ENCODE measurements at regions not wholly inside any gene's neighbourhood (a gene's known extent, or its start where the extent isn't known, plus 50 kb on each side); places are given as distances from the start of the nearest gene placed in this dataset.
"Not testable (repeated sequence)": the region's sequence is repeated elsewhere in the genome, so short reads cannot be mapped to it uniquely, and the experiment has no call there.

DNA sequence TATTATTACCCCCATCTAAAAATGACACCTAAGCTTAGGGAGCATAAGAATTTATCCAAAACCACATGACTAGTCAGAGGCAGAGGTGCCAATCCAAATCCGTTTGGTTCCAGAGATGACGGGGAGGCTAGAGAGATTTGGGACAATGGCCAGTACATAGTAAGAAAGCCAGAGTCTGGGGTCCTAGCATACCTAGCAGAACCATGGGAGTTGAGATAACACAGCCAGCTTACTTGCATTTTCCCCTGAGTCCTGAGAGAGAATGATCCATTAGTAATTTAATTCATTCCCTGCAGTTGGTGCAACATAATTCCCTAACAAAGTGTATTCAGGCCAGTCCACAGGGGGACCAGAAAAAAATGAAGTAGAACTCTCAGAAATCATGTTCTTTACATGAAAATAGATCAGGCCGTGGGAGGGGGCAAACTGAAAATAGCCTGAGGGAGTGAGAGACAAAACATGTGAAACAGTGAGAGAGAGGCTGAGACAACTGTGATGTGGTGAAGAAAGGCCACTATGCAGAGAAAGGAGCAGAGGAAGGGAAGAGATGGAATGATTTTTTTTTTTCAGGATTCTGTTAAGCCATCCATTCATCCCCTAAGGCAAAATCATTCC, 243.3 kb downstream of the BRINP2 start:
- DNase-seq (ENCODE audit: low read depth) = no peak

- no peak for DNase-seq (ENCODE audit: low read depth)
Measured at GRCh38 chr1:177411381-177411780, 240.6 kb downstream of the BRINP2 start.

- DNase-seq (ENCODE audit: low read depth) = no peak
Measured at GRCh38 chr1:177410179-177410766, 239.5 kb downstream of the BRINP2 start.

DNA sequence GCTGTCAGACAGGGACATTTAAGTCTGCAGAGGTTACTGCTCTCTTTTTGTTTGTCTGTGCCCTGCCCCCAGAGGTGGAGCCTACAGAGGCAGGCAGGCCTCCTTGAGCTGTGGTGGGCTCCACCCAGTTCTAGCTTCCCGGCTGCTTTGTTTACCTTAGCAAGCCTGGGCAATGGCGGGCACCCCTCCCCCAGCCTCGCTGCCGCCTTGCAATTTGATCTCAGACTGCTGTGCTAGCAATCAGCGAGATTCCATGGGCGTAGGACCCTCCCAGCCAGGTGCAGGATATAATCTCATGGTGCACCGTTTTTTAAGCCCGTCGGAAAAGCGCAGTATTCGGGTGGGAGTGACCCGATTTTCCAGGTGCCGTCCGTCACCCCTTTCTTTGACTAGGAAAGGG, 235.6 kb downstream of the BRINP2 start:
- not testable (repeated sequence) for DNase-seq (ENCODE audit: low read depth)

- DNase-seq (ENCODE audit: low read depth) = no peak
Measured at GRCh38 chr1:177392336-177392735, 221.6 kb downstream of the BRINP2 start.

- no peak for DNase-seq (ENCODE audit: low read depth)
Measured at GRCh38 chr1:177385760-177386698, 215.3 kb downstream of the BRINP2 start.

- DNase-seq (ENCODE audit: low read depth) = no peak
Measured at GRCh38 chr1:177384461-177384860, 213.7 kb downstream of the BRINP2 start.

- DNase-seq (ENCODE audit: low read depth) = no peak
Measured at GRCh38 chr1:177383715-177384114, 213.0 kb downstream of the BRINP2 start.

- DNase-seq (ENCODE audit: low read depth) = no peak
Measured at GRCh38 chr1:177377866-177378265, 207.1 kb downstream of the BRINP2 start.

DNA sequence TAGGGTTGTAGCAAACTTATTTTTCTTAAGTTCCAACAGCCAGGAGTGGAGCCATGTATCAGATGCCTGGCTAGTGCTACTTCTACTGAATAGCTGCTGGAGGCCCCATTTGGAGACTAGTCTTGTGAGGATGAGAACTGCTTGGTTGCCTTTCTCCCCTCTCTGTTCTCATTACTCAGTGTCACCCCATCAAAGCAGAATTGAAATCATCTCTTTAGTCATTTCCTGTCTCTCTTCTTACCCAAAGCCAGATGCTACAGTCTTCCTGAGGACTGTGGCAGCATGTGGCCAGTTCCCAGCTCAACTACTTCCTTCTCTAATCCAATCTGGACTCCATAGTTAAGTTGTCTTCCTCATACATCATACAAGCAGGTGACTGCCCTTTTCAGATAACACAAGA, 197.5 kb downstream of the BRINP2 start:
- no peak for DNase-seq (ENCODE audit: low read depth)

GRCh38 chr1:177366091-177366490, 195.3 kb downstream of the BRINP2 start:
- DNase-seq (ENCODE audit: low read depth) = no peak

DNA sequence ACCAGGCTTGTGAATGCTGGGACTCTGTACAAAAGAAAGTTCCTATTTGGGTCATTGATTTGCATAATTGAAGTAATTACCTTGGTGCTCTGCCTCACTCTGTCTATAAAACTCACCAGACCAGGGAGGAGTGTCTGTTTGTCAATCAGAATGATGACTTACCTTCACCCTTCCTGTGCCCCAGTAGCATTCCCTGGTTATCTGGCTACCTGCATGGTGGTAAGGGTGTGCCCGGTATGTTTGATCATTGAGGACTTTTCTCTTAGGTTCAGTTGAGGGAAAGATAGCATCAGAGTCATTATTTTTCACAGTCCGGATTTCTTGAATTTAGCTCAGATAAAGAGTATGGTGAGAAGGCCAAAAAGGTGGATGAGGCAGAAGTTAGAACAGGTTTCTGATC, 190.0 kb downstream of the BRINP2 start:
- DNase-seq (ENCODE audit: low read depth) = no peak

- no peak for DNase-seq (ENCODE audit: low read depth)
Measured at GRCh38 chr1:177356674-177357435, 186.1 kb downstream of the BRINP2 start.

GRCh38 chr1:177355575-177355974, 184.8 kb downstream of the BRINP2 start:
- no peak for DNase-seq (ENCODE audit: low read depth)

DNA sequence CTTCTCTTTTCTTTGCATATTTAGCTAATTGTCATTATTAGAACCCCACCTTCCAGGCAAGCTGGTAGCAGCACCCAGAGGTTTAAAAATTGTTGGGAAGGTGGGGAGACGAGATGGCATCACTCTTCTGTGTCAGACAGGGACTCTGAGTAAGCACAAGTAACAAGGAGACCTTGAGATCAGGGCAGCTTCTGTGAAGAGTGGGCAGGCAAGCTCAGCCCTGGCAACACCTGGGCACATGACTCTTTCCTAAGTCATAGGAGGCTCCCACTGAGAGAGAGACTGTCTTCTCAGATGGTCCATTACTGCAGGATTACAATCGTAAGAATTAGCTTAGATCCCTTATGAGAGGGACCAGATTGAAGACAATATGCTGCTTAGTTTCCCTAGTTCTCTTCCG, 183.5 kb downstream of the BRINP2 start:
- no peak for DNase-seq (ENCODE audit: low read depth)

DNA sequence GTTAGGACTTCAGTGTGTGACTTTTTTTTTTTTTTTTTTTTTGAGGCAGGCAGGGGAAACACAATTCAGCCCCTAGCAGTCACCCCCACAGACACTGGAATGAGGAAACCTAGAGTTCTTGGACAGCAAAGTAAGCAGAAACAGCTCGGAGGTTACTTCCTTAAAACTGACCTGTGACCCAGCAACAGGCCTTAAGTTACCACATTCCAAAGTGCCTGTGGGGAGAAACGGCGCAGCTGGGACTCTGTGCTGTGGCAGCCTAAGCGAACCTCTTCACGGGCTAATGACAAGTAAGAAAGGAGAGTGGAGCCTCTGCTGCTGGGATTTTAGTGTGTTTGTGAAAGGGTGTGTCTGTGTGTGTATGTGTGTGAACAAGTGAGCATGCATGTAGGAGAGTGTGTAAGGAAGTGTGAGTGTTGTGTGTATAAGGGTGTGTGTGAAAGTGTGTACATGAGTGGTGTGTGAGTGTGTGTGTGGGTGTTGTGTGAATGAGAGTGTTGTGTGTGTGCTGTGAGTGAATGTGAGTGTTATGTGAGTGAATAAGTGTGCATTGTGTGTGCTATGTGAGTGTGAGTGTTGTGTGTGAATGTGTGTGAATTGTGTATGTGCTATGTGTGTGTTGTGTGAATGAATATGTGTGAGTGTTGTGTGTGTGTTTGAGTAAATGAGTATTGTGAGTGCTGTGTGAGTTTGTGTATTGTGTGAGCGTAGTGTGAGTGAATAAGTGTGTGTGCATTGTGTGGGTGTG, 180.8 kb downstream of the BRINP2 start:
- no peak for DNase-seq (ENCODE audit: low read depth)

DNA sequence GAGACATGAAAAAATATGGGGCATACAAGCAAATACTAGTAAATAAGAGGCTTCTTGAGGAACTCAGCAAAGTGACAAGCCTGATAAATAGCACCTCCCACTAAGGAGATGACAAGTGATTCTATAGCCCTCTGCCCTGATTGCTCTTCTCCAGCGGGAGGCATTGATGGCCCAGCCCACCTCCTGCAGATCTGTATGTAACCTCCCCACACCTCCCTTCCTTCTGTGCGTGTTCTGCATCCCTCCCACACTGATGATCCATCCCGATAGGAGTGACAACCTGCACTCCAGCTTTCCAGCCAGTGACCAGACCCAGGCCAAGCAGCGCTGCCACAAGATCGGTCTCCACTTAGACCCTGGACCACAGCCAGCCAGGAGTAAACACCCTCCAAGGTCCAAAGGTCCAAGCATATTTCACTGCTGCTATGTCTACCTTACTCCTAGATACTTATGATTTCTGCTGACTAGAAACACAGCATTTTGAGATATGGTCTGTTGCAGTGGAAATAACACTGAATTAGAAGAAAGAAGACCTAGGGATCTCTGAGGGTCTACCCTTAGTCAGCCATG, 176.1 kb downstream of the BRINP2 start:
- DNase-seq (ENCODE audit: low read depth) = no peak

GRCh38 chr1:177343445-177343844, 172.7 kb downstream of the BRINP2 start:
- no peak for DNase-seq (ENCODE audit: low read depth)

- no peak for DNase-seq (ENCODE audit: low read depth)
Measured at GRCh38 chr1:177341773-177342172, 171.0 kb downstream of the BRINP2 start.

DNA sequence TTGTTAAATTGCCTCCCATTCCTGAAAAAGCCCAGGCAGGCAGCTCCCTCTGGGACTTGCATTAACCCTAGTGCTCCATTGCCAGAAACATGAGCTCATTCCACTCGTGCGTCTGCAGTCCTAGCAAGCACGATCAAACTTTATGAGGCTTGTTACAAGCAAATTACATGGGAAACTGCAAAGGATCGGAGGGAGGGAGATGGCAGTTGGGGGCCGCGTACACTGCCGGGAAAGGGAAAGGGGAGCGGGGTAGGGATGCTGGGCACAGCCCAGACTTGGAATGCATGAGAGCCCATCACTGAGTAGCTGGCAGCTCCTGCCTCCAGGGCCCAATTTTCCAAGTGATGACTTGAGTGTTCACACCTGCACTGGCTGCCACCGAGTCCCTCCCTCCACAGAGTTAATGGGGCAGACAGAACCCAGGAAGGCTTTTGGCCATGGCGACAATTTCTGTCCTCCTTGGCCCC, 169.9 kb downstream of the BRINP2 start:
- no peak for DNase-seq (ENCODE audit: low read depth)

- no peak for DNase-seq (ENCODE audit: low read depth)
Measured at GRCh38 chr1:177338376-177338775, 167.6 kb downstream of the BRINP2 start.
